ENCODE measurements at regions not wholly inside any gene's neighbourhood (a gene's known extent, or its start where the extent isn't known, plus 50 kb on each side); places are given as distances from the start of the nearest gene placed in this dataset.

DNA sequence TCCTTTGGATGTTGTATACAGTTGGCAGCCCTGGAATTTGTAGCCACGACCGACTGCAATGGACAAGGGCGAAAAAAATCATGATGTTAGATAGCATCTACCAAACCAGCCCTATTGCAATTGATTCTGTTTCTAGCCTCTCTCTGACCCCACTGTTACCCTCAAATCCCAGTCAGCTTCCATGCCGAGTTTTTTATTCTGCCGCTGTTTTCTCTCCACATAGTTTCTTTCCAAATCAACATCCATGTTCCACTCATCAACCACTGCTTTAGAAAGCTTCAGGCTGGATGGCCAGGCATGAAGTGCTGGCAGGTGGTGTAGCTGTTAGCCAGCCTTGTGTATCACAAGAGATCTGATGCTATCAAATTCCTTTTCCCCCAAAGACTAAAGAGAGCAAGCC is 272.8 kb downstream of the FIGN start:
- H3K4me1 Mint-ChIP-seq: peaks cover 30% of the 10 kb centered on the region
- no peaks in the 10 kb centered on the region for H3K27me3 Mint-ChIP-seq (ENCODE audit: low read depth)
- TF ChIP-seq, protein P1, sequence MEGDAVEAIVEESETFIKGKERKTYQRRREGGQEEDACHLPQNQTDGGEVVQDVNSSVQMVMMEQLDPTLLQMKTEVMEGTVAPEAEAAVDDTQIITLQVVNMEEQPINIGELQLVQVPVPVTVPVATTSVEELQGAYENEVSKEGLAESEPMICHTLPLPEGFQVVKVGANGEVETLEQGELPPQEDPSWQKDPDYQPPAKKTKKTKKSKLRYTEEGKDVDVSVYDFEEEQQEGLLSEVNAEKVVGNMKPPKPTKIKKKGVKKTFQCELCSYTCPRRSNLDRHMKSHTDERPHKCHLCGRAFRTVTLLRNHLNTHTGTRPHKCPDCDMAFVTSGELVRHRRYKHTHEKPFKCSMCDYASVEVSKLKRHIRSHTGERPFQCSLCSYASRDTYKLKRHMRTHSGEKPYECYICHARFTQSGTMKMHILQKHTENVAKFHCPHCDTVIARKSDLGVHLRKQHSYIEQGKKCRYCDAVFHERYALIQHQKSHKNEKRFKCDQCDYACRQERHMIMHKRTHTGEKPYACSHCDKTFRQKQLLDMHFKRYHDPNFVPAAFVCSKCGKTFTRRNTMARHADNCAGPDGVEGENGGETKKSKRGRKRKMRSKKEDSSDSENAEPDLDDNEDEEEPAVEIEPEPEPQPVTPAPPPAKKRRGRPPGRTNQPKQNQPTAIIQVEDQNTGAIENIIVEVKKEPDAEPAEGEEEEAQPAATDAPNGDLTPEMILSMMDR (conservative IDR thresholded peaks at IDR 0.05): no peak

DNA sequence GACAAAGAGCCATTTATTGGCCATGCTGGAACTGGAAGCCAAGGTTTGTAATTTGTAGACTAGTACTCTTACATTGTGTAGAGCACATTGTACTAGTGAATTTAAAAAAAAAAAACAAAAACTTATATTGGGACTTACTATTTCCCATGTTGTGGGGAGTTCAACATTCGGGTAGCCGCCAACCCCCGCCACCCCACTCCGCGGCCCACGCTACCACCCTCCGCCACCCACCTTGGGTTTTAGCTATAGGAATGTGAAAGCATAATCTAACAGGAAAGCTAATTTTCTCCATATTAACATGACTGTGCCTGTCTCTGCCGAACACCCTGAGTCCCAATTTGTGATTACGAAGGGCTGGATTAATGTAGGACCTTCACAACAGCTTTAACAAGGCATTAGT is 275.8 kb downstream of the FIGN start:
- peaks cover 7% of the 10 kb centered on the region for H3K4me1 Mint-ChIP-seq
- no peak overlapping the region for H3K4me3 Mint-ChIP-seq
- TF ChIP-seq, protein P1 (conservative IDR thresholded peaks at IDR 0.05): no peak
- DNase-seq (ENCODE audit: low read depth, low spot score): no peak
- no peaks in the 10 kb centered on the region for H3K9me3 Mint-ChIP-seq
- H3K36me3 Mint-ChIP-seq (ENCODE audit: low read depth): no peaks in the 10 kb centered on the region
- no peak overlapping the region for H3K27ac Mint-ChIP-seq (ENCODE audit: unreplicated experiment)
- H3K27me3 Mint-ChIP-seq (ENCODE audit: low read depth): no peaks in the 10 kb centered on the region

More for the DNA sequence above, 272.8 kb downstream of the FIGN start:
- H3K9me3 Mint-ChIP-seq: no peaks in the 10 kb centered on the region
- no peak overlapping the region for H3K27ac Mint-ChIP-seq (ENCODE audit: unreplicated experiment)
- H3K4me3 Mint-ChIP-seq: no peak overlapping the region
- no peak for DNase-seq (ENCODE audit: low read depth, low spot score)
- H3K36me3 Mint-ChIP-seq (ENCODE audit: low read depth): no peaks in the 10 kb centered on the region

DNA sequence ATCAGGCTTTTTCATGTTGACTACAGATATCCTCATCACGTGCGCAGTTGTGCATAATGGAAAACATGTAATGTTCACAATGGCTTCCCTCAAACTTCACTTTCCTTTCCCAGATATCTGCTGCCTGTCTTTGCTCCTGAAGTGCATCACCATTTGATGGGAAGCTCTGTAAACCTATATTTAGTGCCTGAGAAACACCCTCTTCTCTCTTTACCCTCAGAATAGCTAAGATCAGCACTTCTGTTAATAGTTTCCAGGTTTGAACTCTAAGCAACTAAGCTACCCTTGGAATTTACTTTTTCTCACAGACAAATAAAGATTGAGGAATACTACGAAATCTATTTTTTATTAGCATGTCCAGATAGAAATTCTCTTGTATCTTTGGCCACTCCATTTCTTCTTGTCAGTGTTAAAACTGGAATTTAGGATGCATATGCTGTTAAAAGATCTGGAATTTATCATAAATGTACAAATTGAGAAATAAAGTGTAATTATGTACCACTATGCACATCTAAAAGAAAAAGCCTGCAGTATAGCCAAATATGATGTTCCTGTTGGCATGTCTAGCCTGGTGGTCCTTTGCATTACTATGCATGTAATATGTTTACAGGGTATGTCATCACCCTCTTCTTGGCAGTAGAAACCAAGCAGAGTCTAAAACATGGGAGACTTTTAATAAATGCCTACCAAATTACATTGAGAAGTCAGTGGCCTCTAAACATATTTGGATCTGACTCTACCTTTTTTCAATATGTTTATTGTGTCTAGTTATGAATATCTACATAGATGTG is 278.7 kb downstream of the FIGN start:
- no peak for DNase-seq (ENCODE audit: low read depth, low spot score)
- Mint-ChIP-seq H3K27me3 (ENCODE audit: low read depth) (no peaks in the 10 kb centered on the region), H3K4me3 (no peak overlapping the region), H3K4me1 (peaks cover 3% of the 10 kb centered on the region), H3K27ac (ENCODE audit: unreplicated experiment) (no peak overlapping the region), H3K9me3 (no peaks in the 10 kb centered on the region), H3K36me3 (ENCODE audit: low read depth) (no peaks in the 10 kb centered on the region)
- TF ChIP-seq, protein P1 (conservative IDR thresholded peaks at IDR 0.05): no peak

GRCh38 chr2:163455815-163456214 is 280.0 kb downstream of the FIGN start:
- TF ChIP-seq, protein P1 (conservative IDR thresholded peaks at IDR 0.05): no peak
- H3K4me1 Mint-ChIP-seq: peaks cover 3% of the 10 kb centered on the region
- H3K9me3 Mint-ChIP-seq: peaks cover 3% of the 10 kb centered on the region
- no peak for DNase-seq (ENCODE audit: low read depth, low spot score)
- H3K27me3 Mint-ChIP-seq (ENCODE audit: low read depth): no peaks in the 10 kb centered on the region
- no peak overlapping the region for H3K4me3 Mint-ChIP-seq
- no peaks in the 10 kb centered on the region for H3K36me3 Mint-ChIP-seq (ENCODE audit: low read depth)
- no peak overlapping the region for H3K27ac Mint-ChIP-seq (ENCODE audit: unreplicated experiment)

DNA sequence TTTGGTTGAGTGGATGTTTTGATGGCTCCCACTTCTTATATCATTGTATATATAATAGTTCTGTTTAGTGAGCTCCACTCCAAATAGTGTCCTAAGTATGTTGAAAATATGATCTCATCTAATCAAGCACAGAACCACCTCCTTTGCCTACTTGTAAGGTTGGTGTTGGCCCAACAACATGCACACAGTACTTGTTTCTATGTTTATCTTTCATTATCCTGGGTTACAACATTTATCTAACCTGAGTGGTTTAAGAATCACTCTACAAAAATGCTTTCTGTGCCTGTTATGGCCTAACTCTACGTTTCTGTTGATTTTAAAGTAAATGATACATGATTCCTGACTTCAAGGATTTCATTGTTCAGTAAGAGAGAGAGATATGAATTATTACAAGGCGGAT is 281.9 kb downstream of the FIGN start:
- peaks cover 7% of the 10 kb centered on the region for H3K9me3 Mint-ChIP-seq
- TF ChIP-seq, protein P1 (conservative IDR thresholded peaks at IDR 0.05): no peak
- H3K4me3 Mint-ChIP-seq: no peak overlapping the region
- no peaks in the 10 kb centered on the region for H3K27me3 Mint-ChIP-seq (ENCODE audit: low read depth)
- no peak for DNase-seq (ENCODE audit: low read depth, low spot score)
- H3K27ac Mint-ChIP-seq (ENCODE audit: unreplicated experiment): no peak overlapping the region
- H3K4me1 Mint-ChIP-seq: no peaks in the 10 kb centered on the region
- no peaks in the 10 kb centered on the region for H3K36me3 Mint-ChIP-seq (ENCODE audit: low read depth)
